ENCODE measurements at regions not wholly inside any gene's neighbourhood (a gene's known extent, or its start where the extent isn't known, plus 50 kb on each side); places are given as distances from the start of the nearest gene placed in this dataset.

- no peaks in the 10 kb centered on the region for H3K27me3 ChIP-seq (ENCODE audit: control insufficient read depth in 1 of 2, insufficient read depth in 2 of 2, low read length in 2 of 2)
- no peak overlapping the region for H3K9ac ChIP-seq (ENCODE audit: low read depth in 1 of 2, low read length in 2 of 2)
- no peak overlapping the region for H3K4me3 ChIP-seq (ENCODE audit: low read depth in 1 of 2, low read length in 2 of 2)
- no peaks in the 10 kb centered on the region for H3K4me1 ChIP-seq (ENCODE audit: control insufficient read depth in 1 of 2, insufficient read depth in 2 of 2, low read length in 2 of 2)
- H3K27ac ChIP-seq (ENCODE audit: low read depth, low read length): no peak overlapping the region
- H3K36me3 ChIP-seq (ENCODE audit: control insufficient read depth in 1 of 2, insufficient read depth in 2 of 2, low read length in 2 of 2): no peaks in the 10 kb centered on the region
- H3K9me3 ChIP-seq (ENCODE audit: control insufficient read depth in 1 of 2, low read length in 2 of 2): peaks cover 0 to 6% of the 10 kb centered on the region in 2 donors
These were observed 625.8 kb upstream of the SORCS1 start for GRCh38 chr10:107790271-107790670.

- H3K27ac ChIP-seq (ENCODE audit: low read depth, low read length): no peak overlapping the region
- no peak overlapping the region for H3K4me3 ChIP-seq (ENCODE audit: low read depth in 1 of 2, low read length in 2 of 2)
- no peaks in the 10 kb centered on the region for H3K36me3 ChIP-seq (ENCODE audit: control insufficient read depth in 1 of 2, insufficient read depth in 2 of 2, low read length in 2 of 2)
- peaks cover 0 to 2% of the 10 kb centered on the region in 2 donors for H3K9me3 ChIP-seq (ENCODE audit: control insufficient read depth in 1 of 2, low read length in 2 of 2)
- H3K4me1 ChIP-seq (ENCODE audit: control insufficient read depth in 1 of 2, insufficient read depth in 2 of 2, low read length in 2 of 2): no peaks in the 10 kb centered on the region
- H3K27me3 ChIP-seq (ENCODE audit: control insufficient read depth in 1 of 2, insufficient read depth in 2 of 2, low read length in 2 of 2): no peaks in the 10 kb centered on the region
- no peak overlapping the region for H3K9ac ChIP-seq (ENCODE audit: low read depth in 1 of 2, low read length in 2 of 2)
These were observed 606.6 kb upstream of the SORCS1 start for GRCh38 chr10:107771066-107771465.

GRCh38 chr10:107767185-107767584 lies 602.7 kb upstream of the SORCS1 start:
- Histone ChIP-seq H3K27me3 (ENCODE audit: control insufficient read depth in 1 of 2, insufficient read depth in 2 of 2, low read length in 2 of 2) (no peaks in the 10 kb centered on the region), H3K4me1 (ENCODE audit: control insufficient read depth in 1 of 2, insufficient read depth in 2 of 2, low read length in 2 of 2) (no peaks in the 10 kb centered on the region), H3K36me3 (ENCODE audit: control insufficient read depth in 1 of 2, insufficient read depth in 2 of 2, low read length in 2 of 2) (no peaks in the 10 kb centered on the region), H3K9me3 (ENCODE audit: control insufficient read depth in 1 of 2, low read length in 2 of 2) (no peaks in the 10 kb centered on the region), H3K27ac (ENCODE audit: low read depth, low read length) (no peak overlapping the region), H3K9ac (ENCODE audit: low read depth in 1 of 2, low read length in 2 of 2) (no peak overlapping the region), H3K4me3 (ENCODE audit: low read depth in 1 of 2, low read length in 2 of 2) (no peak overlapping the region)

- H3K36me3 ChIP-seq (ENCODE audit: control insufficient read depth in 1 of 2, insufficient read depth in 2 of 2, low read length in 2 of 2): no peaks in the 10 kb centered on the region
- H3K4me1 ChIP-seq (ENCODE audit: control insufficient read depth in 1 of 2, insufficient read depth in 2 of 2, low read length in 2 of 2): no peaks in the 10 kb centered on the region
These were observed 590.3 kb upstream of the SORCS1 start for GRCh38 chr10:107754814-107755213.

GRCh38 chr10:107749235-107749634 lies 584.7 kb upstream of the SORCS1 start:
- H3K4me3 ChIP-seq (ENCODE audit: low read depth in 1 of 2, low read length in 2 of 2): no peak overlapping the region
- no peaks in the 10 kb centered on the region for H3K9me3 ChIP-seq (ENCODE audit: control insufficient read depth in 1 of 2, low read length in 2 of 2)
- no peak overlapping the region for H3K27ac ChIP-seq (ENCODE audit: low read depth, low read length)
- H3K9ac ChIP-seq (ENCODE audit: low read depth in 1 of 2, low read length in 2 of 2): no peak overlapping the region
- no peaks in the 10 kb centered on the region for H3K27me3 ChIP-seq (ENCODE audit: control insufficient read depth in 1 of 2, insufficient read depth in 2 of 2, low read length in 2 of 2)
- H3K4me1 ChIP-seq (ENCODE audit: control insufficient read depth in 1 of 2, insufficient read depth in 2 of 2, low read length in 2 of 2): no peaks in the 10 kb centered on the region
- no peaks in the 10 kb centered on the region for H3K36me3 ChIP-seq (ENCODE audit: control insufficient read depth in 1 of 2, insufficient read depth in 2 of 2, low read length in 2 of 2)

More at GRCh38 chr10:107754814-107755213, 590.3 kb upstream of the SORCS1 start:
- Histone ChIP-seq H3K9me3 (ENCODE audit: control insufficient read depth in 1 of 2, low read length in 2 of 2) (no peaks in the 10 kb centered on the region), H3K4me3 (ENCODE audit: low read depth in 1 of 2, low read length in 2 of 2) (no peak overlapping the region), H3K27me3 (ENCODE audit: control insufficient read depth in 1 of 2, insufficient read depth in 2 of 2, low read length in 2 of 2) (no peaks in the 10 kb centered on the region), H3K27ac (ENCODE audit: low read depth, low read length) (no peak overlapping the region), H3K9ac (ENCODE audit: low read depth in 1 of 2, low read length in 2 of 2) (no peak overlapping the region)

- no peak overlapping the region for H3K9ac ChIP-seq (ENCODE audit: low read depth in 1 of 2, low read length in 2 of 2)
- no peaks in the 10 kb centered on the region for H3K9me3 ChIP-seq (ENCODE audit: control insufficient read depth in 1 of 2, low read length in 2 of 2)
- no peaks in the 10 kb centered on the region for H3K36me3 ChIP-seq (ENCODE audit: control insufficient read depth in 1 of 2, insufficient read depth in 2 of 2, low read length in 2 of 2)
- H3K27me3 ChIP-seq (ENCODE audit: control insufficient read depth in 1 of 2, insufficient read depth in 2 of 2, low read length in 2 of 2): no peaks in the 10 kb centered on the region
- H3K4me3 ChIP-seq (ENCODE audit: low read depth in 1 of 2, low read length in 2 of 2): no peak overlapping the region
- no peak overlapping the region for H3K27ac ChIP-seq (ENCODE audit: low read depth, low read length)
- no peaks in the 10 kb centered on the region for H3K4me1 ChIP-seq (ENCODE audit: control insufficient read depth in 1 of 2, insufficient read depth in 2 of 2, low read length in 2 of 2)
These were observed 583.3 kb upstream of the SORCS1 start for GRCh38 chr10:107747851-107748250.

GRCh38 chr10:107741971-107742370 lies 577.5 kb upstream of the SORCS1 start:
- Histone ChIP-seq H3K9ac (ENCODE audit: low read depth in 1 of 2, low read length in 2 of 2) (no peak overlapping the region), H3K27ac (ENCODE audit: low read depth, low read length) (no peak overlapping the region), H3K9me3 (ENCODE audit: control insufficient read depth in 1 of 2, low read length in 2 of 2) (no peaks in the 10 kb centered on the region)

GRCh38 chr10:107740962-107741690 lies 576.6 kb upstream of the SORCS1 start:
- Histone ChIP-seq H3K4me1 (ENCODE audit: control insufficient read depth in 1 of 2, insufficient read depth in 2 of 2, low read length in 2 of 2) (no peaks in the 10 kb centered on the region), H3K9me3 (ENCODE audit: control insufficient read depth in 1 of 2, low read length in 2 of 2) (no peaks in the 10 kb centered on the region), H3K27me3 (ENCODE audit: control insufficient read depth in 1 of 2, insufficient read depth in 2 of 2, low read length in 2 of 2) (no peaks in the 10 kb centered on the region), H3K4me3 (ENCODE audit: low read depth in 1 of 2, low read length in 2 of 2) (no peak overlapping the region), H3K27ac (ENCODE audit: low read depth, low read length) (no peak overlapping the region), H3K36me3 (ENCODE audit: control insufficient read depth in 1 of 2, insufficient read depth in 2 of 2, low read length in 2 of 2) (no peaks in the 10 kb centered on the region), H3K9ac (ENCODE audit: low read depth in 1 of 2, low read length in 2 of 2) (no peak overlapping the region)

More at GRCh38 chr10:107741971-107742370, 577.5 kb upstream of the SORCS1 start:
- H3K4me3 ChIP-seq (ENCODE audit: low read depth in 1 of 2, low read length in 2 of 2): no peak overlapping the region
- H3K36me3 ChIP-seq (ENCODE audit: control insufficient read depth in 1 of 2, insufficient read depth in 2 of 2, low read length in 2 of 2): no peaks in the 10 kb centered on the region
- no peaks in the 10 kb centered on the region for H3K4me1 ChIP-seq (ENCODE audit: control insufficient read depth in 1 of 2, insufficient read depth in 2 of 2, low read length in 2 of 2)
- no peaks in the 10 kb centered on the region for H3K27me3 ChIP-seq (ENCODE audit: control insufficient read depth in 1 of 2, insufficient read depth in 2 of 2, low read length in 2 of 2)

GRCh38 chr10:107739951-107740350 lies 575.4 kb upstream of the SORCS1 start:
- H3K9me3 ChIP-seq (ENCODE audit: control insufficient read depth in 1 of 2, low read length in 2 of 2): no peaks in the 10 kb centered on the region
- no peaks in the 10 kb centered on the region for H3K27me3 ChIP-seq (ENCODE audit: control insufficient read depth in 1 of 2, insufficient read depth in 2 of 2, low read length in 2 of 2)
- no peak overlapping the region for H3K27ac ChIP-seq (ENCODE audit: low read depth, low read length)
- no peaks in the 10 kb centered on the region for H3K4me1 ChIP-seq (ENCODE audit: control insufficient read depth in 1 of 2, insufficient read depth in 2 of 2, low read length in 2 of 2)
- no peak overlapping the region for H3K4me3 ChIP-seq (ENCODE audit: low read depth in 1 of 2, low read length in 2 of 2)
- H3K36me3 ChIP-seq (ENCODE audit: control insufficient read depth in 1 of 2, insufficient read depth in 2 of 2, low read length in 2 of 2): no peaks in the 10 kb centered on the region
- no peak overlapping the region for H3K9ac ChIP-seq (ENCODE audit: low read depth in 1 of 2, low read length in 2 of 2)

- Histone ChIP-seq H3K9me3 (ENCODE audit: control insufficient read depth in 1 of 2, low read length in 2 of 2) (peaks cover 0 to 4% of the 10 kb centered on the region in 2 donors), H3K9ac (ENCODE audit: low read depth in 1 of 2, low read length in 2 of 2) (no peak overlapping the region), H3K36me3 (ENCODE audit: control insufficient read depth in 1 of 2, insufficient read depth in 2 of 2, low read length in 2 of 2) (no peaks in the 10 kb centered on the region), H3K27ac (ENCODE audit: low read depth, low read length) (no peak overlapping the region), H3K4me3 (ENCODE audit: low read depth in 1 of 2, low read length in 2 of 2) (no peak overlapping the region), H3K4me1 (ENCODE audit: control insufficient read depth in 1 of 2, insufficient read depth in 2 of 2, low read length in 2 of 2) (no peaks in the 10 kb centered on the region), H3K27me3 (ENCODE audit: control insufficient read depth in 1 of 2, insufficient read depth in 2 of 2, low read length in 2 of 2) (no peaks in the 10 kb centered on the region)
These were observed 569.0 kb upstream of the SORCS1 start for GRCh38 chr10:107733328-107734130.

Measured in duodenal mucosa (tissue), 2 donors.